ENCODE measurements at regions not wholly inside any gene's neighbourhood (a gene's known extent, or its start where the extent isn't known, plus 50 kb on each side); places are given as distances from the start of the nearest gene placed in this dataset.

GRCh38 chr15:75151214-75152128 is 50.2 kb upstream of the C15orf39 start:
- DNase-seq (ENCODE audit: low spot score): no peak
- Mint-ChIP-seq H3K27me3 (ENCODE audit: low read depth) (peaks cover 3% of the 10 kb centered on the region), H3K4me3 (no peak overlapping the region), H3K4me1 (peaks cover 3% of the 10 kb centered on the region), H3K9me3 (peaks cover 22% of the 10 kb centered on the region), H3K27ac (no peak overlapping the region), H3K36me3 (peaks cover 7% of the 10 kb centered on the region)
- ATAC-seq: no peak
- TF ChIP-seq NR2C2 (CRISPR knock-in tag; IDR thresholded peaks at IDR 0.05) (no peak), ZBTB21 (CRISPR knock-in tag; IDR thresholded peaks at IDR 0.05; ENCODE audit: borderline replicate concordance) (no peak), JUN (CRISPR knock-in tag; IDR thresholded peaks at IDR 0.05) (no peak), ZNF423 (CRISPR knock-in tag; IDR thresholded peaks at IDR 0.05) (no peak), STAT6 (CRISPR knock-in tag; conservative IDR thresholded peaks at IDR 0.05; ENCODE audit: low read depth) (no peak), HMGXB4 (CRISPR knock-in tag; IDR thresholded peaks at IDR 0.05) (no peak), ATF2 (CRISPR knock-in tag; IDR thresholded peaks at IDR 0.05; ENCODE audit: borderline replicate concordance, low read depth) (no peak), CBFB (CRISPR knock-in tag; IDR thresholded peaks at IDR 0.05; ENCODE audit: low read depth) (no peak), MLX (CRISPR knock-in tag; IDR thresholded peaks at IDR 0.05) (no peak), CDX4 (CRISPR knock-in tag; IDR thresholded peaks at IDR 0.05; ENCODE audit: borderline replicate concordance) (no peak), USF2 (CRISPR knock-in tag; IDR thresholded peaks at IDR 0.05) (no peak)
- POLR2A ChIA-PET: no interaction called here
- CTCF ChIA-PET: no interaction called here
